ENCODE measurements at regions not wholly inside any gene's neighbourhood (a gene's known extent, or its start where the extent isn't known, plus 50 kb on each side); places are given as distances from the start of the nearest gene placed in this dataset.

GRCh38 chr10:54866666-54867065, 65.6 kb upstream of the PCDH15 start:
- TF ChIP-seq CTCF (IDR thresholded peaks at IDR 0.05; ENCODE audit: control extremely low read depth, extremely low read depth), result no peak
- H3K9me3 ChIP-seq (ENCODE audit: control insufficient read depth in 4 of 4, insufficient read depth in 3 of 4, low read length in 3 of 4), result no peaks in the 10 kb centered on the region

GRCh38 chr10:54854843-54855242, 53.8 kb upstream of the PCDH15 start:
- no peak for TF ChIP-seq CTCF (IDR thresholded peaks at IDR 0.05; ENCODE audit: control extremely low read depth, extremely low read depth)
- no peaks in the 10 kb centered on the region for H3K27me3 ChIP-seq (ENCODE audit: control insufficient read depth in 3 of 3, insufficient read depth in 3 of 3, low read length in 2 of 3)
- H3K9ac ChIP-seq (ENCODE audit: insufficient read depth in 1 of 2, low read length in 2 of 2), result no peak overlapping the region
- DNase-seq, result no peak
- no peak overlapping the region for H3K4me3 ChIP-seq
- 79 to 87% methylated on average over 3 of the region's 3 CpGs for WGBS, 2 donors
- no peak overlapping the region for H3K27ac ChIP-seq (ENCODE audit: low read depth in 1 of 2, low read length in 1 of 2)
- no peaks in the 10 kb centered on the region for H3K36me3 ChIP-seq (ENCODE audit: control insufficient read depth in 4 of 4, insufficient read depth in 4 of 4, low read length in 4 of 4)
- ATAC-seq (ENCODE audit: insufficient read depth, low FRiP score), result no peak
- H3K4me1 ChIP-seq (ENCODE audit: control insufficient read depth in 5 of 5, insufficient read depth in 5 of 5, low read length in 5 of 5), result no peaks in the 10 kb centered on the region
- peaks cover 0 to 2% (median 0%) of the 10 kb centered on the region in 4 donors for H3K9me3 ChIP-seq (ENCODE audit: control insufficient read depth in 4 of 4, insufficient read depth in 3 of 4, low read length in 3 of 4)

More at GRCh38 chr10:54866666-54867065, 65.6 kb upstream of the PCDH15 start:
- DNase-seq, result no peak
- ATAC-seq (ENCODE audit: insufficient read depth, low FRiP score), result no peak
- peaks cover 0 to 4% (median 0%) of the 10 kb centered on the region in 5 donors for H3K4me1 ChIP-seq (ENCODE audit: control insufficient read depth in 5 of 5, insufficient read depth in 5 of 5, low read length in 5 of 5)
- H3K4me3 ChIP-seq, result no peak overlapping the region
- no peaks in the 10 kb centered on the region for H3K27me3 ChIP-seq (ENCODE audit: control insufficient read depth in 3 of 3, insufficient read depth in 3 of 3, low read length in 2 of 3)
- no peak overlapping the region for H3K9ac ChIP-seq (ENCODE audit: insufficient read depth in 1 of 2, low read length in 2 of 2)
- H3K36me3 ChIP-seq (ENCODE audit: control insufficient read depth in 4 of 4, insufficient read depth in 4 of 4, low read length in 4 of 4), result no peaks in the 10 kb centered on the region
- no peak overlapping the region for H3K27ac ChIP-seq (ENCODE audit: low read depth in 1 of 2, low read length in 1 of 2)

- TF ChIP-seq CTCF (IDR thresholded peaks at IDR 0.05; ENCODE audit: control extremely low read depth, extremely low read depth), result no peak
- Histone ChIP-seq H3K9ac (ENCODE audit: insufficient read depth in 1 of 2, low read length in 2 of 2) (no peak overlapping the region), H3K27ac (ENCODE audit: low read depth in 1 of 2, low read length in 1 of 2) (no peak overlapping the region), H3K4me3 (no peak overlapping the region), H3K9me3 (ENCODE audit: control insufficient read depth in 4 of 4, insufficient read depth in 3 of 4, low read length in 3 of 4) (peaks cover 0 to 2% (median 0%) of the 10 kb centered on the region in 4 donors), H3K27me3 (ENCODE audit: control insufficient read depth in 3 of 3, insufficient read depth in 3 of 3, low read length in 2 of 3) (no peaks in the 10 kb centered on the region), H3K4me1 (ENCODE audit: control insufficient read depth in 5 of 5, insufficient read depth in 5 of 5, low read length in 5 of 5) (no peaks in the 10 kb centered on the region), H3K36me3 (ENCODE audit: control insufficient read depth in 4 of 4, insufficient read depth in 4 of 4, low read length in 4 of 4) (no peaks in the 10 kb centered on the region)
- 90% methylated on average over 3 of the region's 3 CpGs for WGBS, 2 donors
- ATAC-seq (ENCODE audit: insufficient read depth, low FRiP score), result no peak
- DNase-seq, result no peak
These were observed 53.4 kb upstream of the PCDH15 start for GRCh38 chr10:54854389-54854788.

- Histone ChIP-seq H3K4me1 (ENCODE audit: control insufficient read depth in 5 of 5, insufficient read depth in 5 of 5, low read length in 5 of 5) (no peaks in the 10 kb centered on the region), H3K9me3 (ENCODE audit: control insufficient read depth in 4 of 4, insufficient read depth in 3 of 4, low read length in 3 of 4) (peaks cover 0 to 2% (median 0%) of the 10 kb centered on the region in 4 donors), H3K9ac (ENCODE audit: insufficient read depth in 1 of 2, low read length in 2 of 2) (no peak overlapping the region), H3K4me3 (no peak overlapping the region), H3K36me3 (ENCODE audit: control insufficient read depth in 4 of 4, insufficient read depth in 4 of 4, low read length in 4 of 4) (no peaks in the 10 kb centered on the region), H3K27me3 (ENCODE audit: control insufficient read depth in 3 of 3, insufficient read depth in 3 of 3, low read length in 2 of 3) (no peaks in the 10 kb centered on the region), H3K27ac (ENCODE audit: low read depth in 1 of 2, low read length in 1 of 2) (no peak overlapping the region)
- ATAC-seq (ENCODE audit: insufficient read depth, low FRiP score) (no peak), DNase-seq (no peak)
- 93% methylated on average over 6 of the region's 6 CpGs for WGBS, 2 donors
- TF ChIP-seq CTCF (IDR thresholded peaks at IDR 0.05; ENCODE audit: control extremely low read depth, extremely low read depth), result no peak
These were observed 52.9 kb upstream of the PCDH15 start for GRCh38 chr10:54853883-54854282.

Data from lung (tissue), 11 donors.